ENCODE measurements at regions not wholly inside any gene's neighbourhood (a gene's known extent, or its start where the extent isn't known, plus 50 kb on each side); places are given as distances from the start of the nearest gene placed in this dataset.

- no peak for TF ChIP-seq JUNB (IDR thresholded peaks at IDR 0.05)
- TF ChIP-seq, protein P1, sequence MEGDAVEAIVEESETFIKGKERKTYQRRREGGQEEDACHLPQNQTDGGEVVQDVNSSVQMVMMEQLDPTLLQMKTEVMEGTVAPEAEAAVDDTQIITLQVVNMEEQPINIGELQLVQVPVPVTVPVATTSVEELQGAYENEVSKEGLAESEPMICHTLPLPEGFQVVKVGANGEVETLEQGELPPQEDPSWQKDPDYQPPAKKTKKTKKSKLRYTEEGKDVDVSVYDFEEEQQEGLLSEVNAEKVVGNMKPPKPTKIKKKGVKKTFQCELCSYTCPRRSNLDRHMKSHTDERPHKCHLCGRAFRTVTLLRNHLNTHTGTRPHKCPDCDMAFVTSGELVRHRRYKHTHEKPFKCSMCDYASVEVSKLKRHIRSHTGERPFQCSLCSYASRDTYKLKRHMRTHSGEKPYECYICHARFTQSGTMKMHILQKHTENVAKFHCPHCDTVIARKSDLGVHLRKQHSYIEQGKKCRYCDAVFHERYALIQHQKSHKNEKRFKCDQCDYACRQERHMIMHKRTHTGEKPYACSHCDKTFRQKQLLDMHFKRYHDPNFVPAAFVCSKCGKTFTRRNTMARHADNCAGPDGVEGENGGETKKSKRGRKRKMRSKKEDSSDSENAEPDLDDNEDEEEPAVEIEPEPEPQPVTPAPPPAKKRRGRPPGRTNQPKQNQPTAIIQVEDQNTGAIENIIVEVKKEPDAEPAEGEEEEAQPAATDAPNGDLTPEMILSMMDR (IDR thresholded peaks at IDR 0.05) = no peak
- TF ChIP-seq EP300 (IDR thresholded peaks at IDR 0.05) = no peak
- TF ChIP-seq MYC (IDR thresholded peaks at IDR 0.05; ENCODE audit: borderline replicate concordance, low read length) = no peak
- TF ChIP-seq POLR2A (IDR thresholded peaks at IDR 0.05; ENCODE audit: low read length) = no peak
- TF ChIP-seq RAD21 (conservative IDR thresholded peaks at IDR 0.05 in 1 of 2, IDR thresholded peaks at IDR 0.05 in 1 of 2) = no peak
- TF ChIP-seq, protein P2, sequence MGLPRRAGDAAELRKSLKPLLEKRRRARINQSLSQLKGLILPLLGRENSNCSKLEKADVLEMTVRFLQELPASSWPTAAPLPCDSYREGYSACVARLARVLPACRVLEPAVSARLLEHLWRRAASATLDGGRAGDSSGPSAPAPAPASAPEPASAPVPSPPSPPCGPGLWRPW (IDR thresholded peaks at IDR 0.05) = no peak
These were observed 183.5 kb downstream of the CBLN2 start for GRCh38 chr18:72360634-72361033.
